ENCODE measurements at regions not wholly inside any gene's neighbourhood (a gene's known extent, or its start where the extent isn't known, plus 50 kb on each side); places are given as distances from the start of the nearest gene placed in this dataset.

DNA sequence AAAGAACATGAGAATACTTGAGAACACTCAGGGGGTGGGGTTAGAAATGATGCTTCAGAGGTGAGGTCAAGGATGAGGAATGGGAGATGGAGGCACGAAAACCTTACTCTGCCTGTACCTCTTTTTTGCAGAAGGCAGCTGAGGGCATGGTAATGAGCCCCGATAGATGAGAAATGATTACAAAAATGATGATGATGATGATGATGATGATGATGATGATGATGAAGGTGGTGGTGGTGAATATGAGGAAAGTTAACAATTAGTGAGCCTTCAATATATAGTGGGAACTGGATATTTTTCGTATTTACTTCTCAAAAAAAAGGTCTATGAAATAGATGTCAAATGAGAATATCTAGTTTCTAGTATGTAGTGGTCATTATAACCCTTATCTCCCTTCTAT, 584.3 kb downstream of the EPHA4 start:
- no peaks in the 10 kb centered on the region for H3K9me3 ChIP-seq
- DNase-seq (no peak), ATAC-seq (no peak)
- intact Hi-C loops (cut with DNase I) = no loop called here
- H3K27ac ChIP-seq = no peak overlapping the region
- H3K27me3 ChIP-seq = no peaks in the 10 kb centered on the region
- H3K4me1 ChIP-seq = no peaks in the 10 kb centered on the region
- no peak overlapping the region for H3K4me3 ChIP-seq
- TF ChIP-seq, protein P1, sequence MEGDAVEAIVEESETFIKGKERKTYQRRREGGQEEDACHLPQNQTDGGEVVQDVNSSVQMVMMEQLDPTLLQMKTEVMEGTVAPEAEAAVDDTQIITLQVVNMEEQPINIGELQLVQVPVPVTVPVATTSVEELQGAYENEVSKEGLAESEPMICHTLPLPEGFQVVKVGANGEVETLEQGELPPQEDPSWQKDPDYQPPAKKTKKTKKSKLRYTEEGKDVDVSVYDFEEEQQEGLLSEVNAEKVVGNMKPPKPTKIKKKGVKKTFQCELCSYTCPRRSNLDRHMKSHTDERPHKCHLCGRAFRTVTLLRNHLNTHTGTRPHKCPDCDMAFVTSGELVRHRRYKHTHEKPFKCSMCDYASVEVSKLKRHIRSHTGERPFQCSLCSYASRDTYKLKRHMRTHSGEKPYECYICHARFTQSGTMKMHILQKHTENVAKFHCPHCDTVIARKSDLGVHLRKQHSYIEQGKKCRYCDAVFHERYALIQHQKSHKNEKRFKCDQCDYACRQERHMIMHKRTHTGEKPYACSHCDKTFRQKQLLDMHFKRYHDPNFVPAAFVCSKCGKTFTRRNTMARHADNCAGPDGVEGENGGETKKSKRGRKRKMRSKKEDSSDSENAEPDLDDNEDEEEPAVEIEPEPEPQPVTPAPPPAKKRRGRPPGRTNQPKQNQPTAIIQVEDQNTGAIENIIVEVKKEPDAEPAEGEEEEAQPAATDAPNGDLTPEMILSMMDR (IDR thresholded peaks at IDR 0.05) = no peak
- H3K36me3 ChIP-seq = no peaks in the 10 kb centered on the region

DNA sequence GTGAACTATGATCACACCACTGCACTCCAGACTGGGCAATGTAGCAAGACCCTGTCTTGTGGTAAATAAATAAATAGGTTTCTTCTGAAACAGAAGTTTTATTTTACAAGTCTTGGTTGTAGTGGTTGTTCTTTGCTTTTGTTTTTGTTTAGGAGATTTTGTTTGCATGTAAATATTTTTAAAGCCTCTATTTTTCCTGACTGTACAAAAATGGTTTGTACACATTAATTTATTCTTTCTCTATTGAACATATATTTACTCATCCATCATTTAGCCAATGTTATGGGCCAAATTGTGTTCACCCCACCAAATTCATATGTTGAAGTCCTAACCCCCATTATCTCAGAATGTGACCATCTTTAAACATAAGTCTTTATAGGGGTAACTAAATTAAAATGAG, 580.1 kb downstream of the EPHA4 start:
- DNase-seq (no peak), ATAC-seq (no peak)
- no peak overlapping the region for H3K27ac ChIP-seq
- TF ChIP-seq, protein P1 (IDR thresholded peaks at IDR 0.05) = no peak
- intact Hi-C loops (cut with DNase I) = no loop called here
- no peaks in the 10 kb centered on the region for H3K27me3 ChIP-seq
- no peaks in the 10 kb centered on the region for H3K36me3 ChIP-seq
- H3K9me3 ChIP-seq = no peaks in the 10 kb centered on the region
- H3K4me3 ChIP-seq = no peak overlapping the region
- H3K4me1 ChIP-seq = no peaks in the 10 kb centered on the region

DNA sequence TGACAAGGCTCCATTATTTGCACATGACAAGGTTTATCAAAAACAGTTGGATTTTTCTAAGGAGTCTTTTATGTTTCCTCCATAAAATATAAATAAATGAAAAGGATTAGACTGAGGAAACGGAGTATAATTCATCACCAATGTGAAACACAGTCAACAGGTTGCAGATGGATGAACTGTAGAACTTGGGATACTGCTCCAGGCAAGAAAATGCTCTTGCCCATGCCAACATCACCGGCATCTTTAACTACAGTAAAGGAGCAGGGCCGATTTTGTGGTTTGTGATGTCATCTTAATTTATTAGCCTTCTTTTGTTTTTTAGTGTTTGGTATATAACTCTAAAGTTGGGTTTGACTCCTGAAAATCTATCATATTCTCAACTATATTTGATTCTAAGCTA, 577.3 kb downstream of the EPHA4 start:
- DNase-seq = no peak
- intact Hi-C loops (cut with DNase I) = no loop called here
- no peak for ATAC-seq
- Histone ChIP-seq H3K27me3 (no peaks in the 10 kb centered on the region), H3K9me3 (no peaks in the 10 kb centered on the region), H3K4me1 (no peaks in the 10 kb centered on the region), H3K36me3 (no peaks in the 10 kb centered on the region), H3K27ac (no peak overlapping the region), H3K4me3 (no peak overlapping the region)
- TF ChIP-seq, protein P1 (IDR thresholded peaks at IDR 0.05) = no peak

DNA sequence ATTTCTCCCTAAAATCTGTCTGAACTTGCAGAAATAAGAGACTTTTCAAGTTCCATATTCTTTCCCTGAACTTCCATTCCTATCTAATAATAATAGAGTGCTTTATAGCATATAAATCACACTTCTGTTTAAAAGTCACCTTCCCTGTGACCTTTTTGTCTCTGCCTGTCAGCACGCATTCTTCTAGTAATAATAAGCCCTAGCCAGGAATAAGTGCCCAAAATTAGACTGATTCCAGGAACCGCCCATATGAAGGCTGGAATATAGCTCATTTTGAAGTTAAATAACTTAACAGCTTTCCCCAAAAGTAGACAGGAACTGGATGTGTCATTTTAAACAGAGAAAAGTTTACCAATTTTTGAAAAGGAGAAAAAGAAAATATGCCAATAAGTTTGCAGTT, 576.5 kb downstream of the EPHA4 start:
- H3K36me3 ChIP-seq = no peaks in the 10 kb centered on the region
- H3K27ac ChIP-seq = no peak overlapping the region
- DNase-seq = no peak
- TF ChIP-seq, protein P1 (IDR thresholded peaks at IDR 0.05) = no peak
- no peaks in the 10 kb centered on the region for H3K4me1 ChIP-seq
- no peak for ATAC-seq
- no peaks in the 10 kb centered on the region for H3K27me3 ChIP-seq
- intact Hi-C loops (cut with DNase I) = no loop called here
- no peaks in the 10 kb centered on the region for H3K9me3 ChIP-seq
- H3K4me3 ChIP-seq = no peak overlapping the region

DNA sequence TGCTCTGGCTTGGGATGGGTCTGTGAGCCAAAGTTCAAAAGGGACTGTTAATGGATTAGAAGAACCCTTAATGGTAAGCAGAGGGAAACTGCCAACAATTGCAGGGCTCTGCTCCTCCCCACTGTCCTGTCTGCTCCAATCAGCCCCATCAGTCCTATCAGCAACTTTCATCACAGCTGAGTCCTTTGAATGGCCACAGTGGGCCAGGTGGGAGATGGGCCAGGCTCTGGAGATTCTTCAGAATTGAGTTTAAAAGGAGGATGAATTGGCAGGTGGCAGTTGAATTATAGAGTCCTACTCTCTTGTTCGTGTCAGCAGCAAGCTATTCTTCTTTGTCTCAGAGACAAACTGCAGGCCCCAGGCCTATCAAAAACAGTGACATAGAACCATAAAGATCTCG, 573.9 kb downstream of the EPHA4 start:
- H3K36me3 ChIP-seq = no peaks in the 10 kb centered on the region
- H3K27me3 ChIP-seq = no peaks in the 10 kb centered on the region
- no peaks in the 10 kb centered on the region for H3K4me1 ChIP-seq
- no peak overlapping the region for H3K4me3 ChIP-seq
- H3K27ac ChIP-seq = no peak overlapping the region
- no peaks in the 10 kb centered on the region for H3K9me3 ChIP-seq
- no peak for ATAC-seq
- TF ChIP-seq, protein P1 (IDR thresholded peaks at IDR 0.05) = no peak
- intact Hi-C loops (cut with DNase I) = no loop called here
- no peak for DNase-seq

DNA sequence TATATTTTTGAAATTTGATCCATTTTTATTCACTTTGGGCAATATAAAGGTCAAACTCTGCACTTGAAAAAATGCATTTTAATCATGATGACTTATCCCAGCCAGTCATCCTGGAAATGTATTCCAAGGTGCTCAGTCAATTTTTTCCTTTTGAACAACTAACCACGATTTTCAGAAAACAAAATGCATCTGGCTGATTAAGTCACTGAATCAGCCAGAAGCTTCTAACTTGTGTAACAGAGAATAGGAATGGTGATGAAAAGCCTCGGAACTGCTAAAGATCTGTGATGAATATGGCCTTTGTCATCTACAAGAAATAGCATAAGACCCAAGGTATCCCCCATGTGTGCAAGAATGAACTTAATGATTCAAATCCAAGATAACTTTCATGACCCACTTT, 572.7 kb downstream of the EPHA4 start:
- ATAC-seq = no peak
- TF ChIP-seq, protein P1 (IDR thresholded peaks at IDR 0.05) = no peak
- intact Hi-C loops (cut with DNase I) = no loop called here
- Histone ChIP-seq H3K9me3 (no peaks in the 10 kb centered on the region), H3K4me1 (no peaks in the 10 kb centered on the region), H3K4me3 (no peak overlapping the region), H3K27ac (no peak overlapping the region), H3K27me3 (no peaks in the 10 kb centered on the region), H3K36me3 (no peaks in the 10 kb centered on the region)
- no peak for DNase-seq

Measured in upper lobe of right lung (tissue), 1 donor.